KMS-11 (cell line): ENCODE measurements at regions not wholly inside any gene's neighbourhood (a gene's known extent, or its start where the extent isn't known, plus 50 kb on each side); places are given as distances from the start of the nearest gene placed in this dataset.

ENCODE experiments used
- H2AFZ ChIP-seq: fragments of 200-600 bp; sonication (generic); 2 replicates; pipeline ENCODE4 v1.6.1; 2016; ENCODE audit warnings: antibody characterized with exemption, mixed run types, low read depth
- H3K27ac ChIP-seq: fragments of 200-600 bp; sonication (generic); 2 replicates; pipeline ENCODE4 v1.6.1; 2016; ENCODE audit warnings: mild to moderate bottlenecking, mixed run types
- H3K27me3 ChIP-seq: fragments of 200-600 bp; sonication (generic); 2 replicates; pipeline ENCODE4 v1.6.1; 2017; ENCODE audit warnings: mild to moderate bottlenecking, low read depth, mixed run types, moderate library complexity; ENCODE audit not compliant: insufficient read depth
- H3K36me3 ChIP-seq: fragments of 200-600 bp; sonication (generic); 2 replicates; pipeline ENCODE4 v1.6.1; 2017; ENCODE audit warnings: mild to moderate bottlenecking, mixed run types; ENCODE audit not compliant: insufficient read depth
- H3K4me1 ChIP-seq: fragments of 200-600 bp; sonication (generic); 2 replicates; pipeline ENCODE4 v1.6.1; 2016; ENCODE audit warnings: mild to moderate bottlenecking, low read depth, mixed run types; ENCODE audit not compliant: poor library complexity, severe bottlenecking
- H3K4me2 ChIP-seq: fragments of 200-600 bp; sonication (generic); 2 replicates; pipeline ENCODE4 v1.7.0; 2016; ENCODE audit warnings: mild to moderate bottlenecking, mixed run types
- H3K4me3 ChIP-seq: fragments of 200-600 bp; sonication (generic); IDR thresholded peaks from 2 replicates; pipeline ENCODE4 v1.6.1; 2017; ENCODE audit warnings: low read depth, low read length, mixed read lengths; ENCODE audit not compliant: insufficient read depth
- H3K79me2 ChIP-seq: fragments of 200-600 bp; sonication (generic); 2 replicates; pipeline ENCODE4 v1.6.1; 2016; ENCODE audit warnings: low read depth, mixed run types; ENCODE audit not compliant: insufficient read depth
- H3K9ac ChIP-seq: fragments of 200-600 bp; sonication (generic); 2 replicates; pipeline ENCODE4 v1.6.1; 2016; ENCODE audit warnings: mild to moderate bottlenecking, mixed run types
- H4K20me1 ChIP-seq: fragments of 200-600 bp; sonication (generic); 2 replicates; pipeline ENCODE4 v1.6.1; 2016; ENCODE audit warnings: mild to moderate bottlenecking, mixed run types; ENCODE audit not compliant: insufficient read depth
- TF ChIP-seq, protein P1 (sequence below): fragments of 200-600 bp; sonication (generic); conservative IDR thresholded peaks from 2 replicates; pipeline ENCODE4 v1.6.1; 2017; ENCODE audit warnings: low read depth, mild to moderate bottlenecking, antibody characterized with exemption, low read length, moderate library complexity, mixed read lengths

DNA sequence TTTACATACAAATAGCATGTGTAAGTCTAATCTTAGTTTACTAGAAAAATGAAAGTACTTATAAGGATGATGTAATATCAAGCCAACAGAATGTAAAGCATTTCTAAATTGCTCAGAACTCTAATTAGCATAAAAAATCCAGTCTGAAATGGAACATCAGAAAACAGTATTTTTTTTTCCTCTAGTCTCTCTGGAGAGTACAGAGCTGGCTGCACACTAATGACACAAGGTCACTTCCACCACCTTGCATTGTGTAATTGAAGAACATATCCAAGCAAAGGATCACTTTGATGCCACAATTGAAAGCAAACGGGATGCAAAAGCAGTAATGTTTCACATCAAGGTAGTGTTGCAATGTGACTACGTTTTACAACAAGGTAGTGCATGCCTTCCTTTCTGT is 548.0 kb upstream of the LUZP2 start:
- Histone ChIP-seq H3K4me1 (no peaks in the 10 kb centered on the region), H3K4me2 (no peak overlapping the region), H4K20me1 (no peaks in the 10 kb centered on the region), H3K27me3 (no peaks in the 10 kb centered on the region), H3K9ac (no peak overlapping the region), H3K4me3 (no peak overlapping the region), H2AFZ (no peak overlapping the region), H3K79me2 (no peaks in the 10 kb centered on the region), H3K27ac (no peak overlapping the region), H3K36me3 (no peaks in the 10 kb centered on the region)
- TF ChIP-seq, protein P1, sequence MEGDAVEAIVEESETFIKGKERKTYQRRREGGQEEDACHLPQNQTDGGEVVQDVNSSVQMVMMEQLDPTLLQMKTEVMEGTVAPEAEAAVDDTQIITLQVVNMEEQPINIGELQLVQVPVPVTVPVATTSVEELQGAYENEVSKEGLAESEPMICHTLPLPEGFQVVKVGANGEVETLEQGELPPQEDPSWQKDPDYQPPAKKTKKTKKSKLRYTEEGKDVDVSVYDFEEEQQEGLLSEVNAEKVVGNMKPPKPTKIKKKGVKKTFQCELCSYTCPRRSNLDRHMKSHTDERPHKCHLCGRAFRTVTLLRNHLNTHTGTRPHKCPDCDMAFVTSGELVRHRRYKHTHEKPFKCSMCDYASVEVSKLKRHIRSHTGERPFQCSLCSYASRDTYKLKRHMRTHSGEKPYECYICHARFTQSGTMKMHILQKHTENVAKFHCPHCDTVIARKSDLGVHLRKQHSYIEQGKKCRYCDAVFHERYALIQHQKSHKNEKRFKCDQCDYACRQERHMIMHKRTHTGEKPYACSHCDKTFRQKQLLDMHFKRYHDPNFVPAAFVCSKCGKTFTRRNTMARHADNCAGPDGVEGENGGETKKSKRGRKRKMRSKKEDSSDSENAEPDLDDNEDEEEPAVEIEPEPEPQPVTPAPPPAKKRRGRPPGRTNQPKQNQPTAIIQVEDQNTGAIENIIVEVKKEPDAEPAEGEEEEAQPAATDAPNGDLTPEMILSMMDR: no peak

DNA sequence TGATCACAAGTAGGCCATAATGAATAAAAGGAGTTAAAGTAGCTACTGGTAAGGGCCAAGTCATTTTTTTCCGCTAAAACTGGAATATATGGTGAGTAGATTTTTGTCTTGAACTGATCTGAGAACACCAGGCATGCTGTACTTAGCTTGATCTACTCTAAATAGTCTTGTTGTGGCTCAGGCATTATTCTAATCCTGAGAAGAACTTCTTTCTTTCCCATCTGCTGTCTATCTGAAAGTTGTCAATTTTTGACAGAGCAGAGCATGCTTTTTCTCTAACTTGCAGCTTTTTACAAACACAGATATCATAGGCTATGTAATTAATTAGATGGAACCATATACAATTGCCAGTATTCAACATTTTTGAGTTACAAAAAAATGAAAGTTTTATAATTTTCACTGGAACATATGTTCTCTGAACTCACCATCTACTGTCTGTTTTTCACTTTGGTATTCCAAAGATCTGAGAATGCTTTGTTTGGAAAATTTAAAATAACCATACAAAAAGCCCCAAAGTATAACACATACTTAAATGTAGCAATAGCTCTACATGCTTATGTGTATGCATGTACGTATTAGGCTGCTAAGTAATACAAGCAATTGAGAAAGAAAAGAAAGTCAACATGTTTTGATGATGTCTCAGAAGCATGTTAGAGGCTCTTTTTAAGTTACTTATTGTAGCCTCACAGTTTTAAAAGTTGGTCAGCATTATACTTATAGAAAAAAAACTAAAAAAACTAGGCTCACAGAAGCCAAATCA is 542.7 kb upstream of the LUZP2 start:
- Histone ChIP-seq H4K20me1 (no peaks in the 10 kb centered on the region), H3K4me2 (no peak overlapping the region), H3K27ac (no peak overlapping the region), H3K4me3 (no peak overlapping the region), H3K79me2 (no peaks in the 10 kb centered on the region), H3K4me1 (no peaks in the 10 kb centered on the region), H3K36me3 (no peaks in the 10 kb centered on the region), H3K27me3 (no peaks in the 10 kb centered on the region), H2AFZ (no peak overlapping the region), H3K9ac (no peak overlapping the region)
- TF ChIP-seq, protein P1: no peak

DNA sequence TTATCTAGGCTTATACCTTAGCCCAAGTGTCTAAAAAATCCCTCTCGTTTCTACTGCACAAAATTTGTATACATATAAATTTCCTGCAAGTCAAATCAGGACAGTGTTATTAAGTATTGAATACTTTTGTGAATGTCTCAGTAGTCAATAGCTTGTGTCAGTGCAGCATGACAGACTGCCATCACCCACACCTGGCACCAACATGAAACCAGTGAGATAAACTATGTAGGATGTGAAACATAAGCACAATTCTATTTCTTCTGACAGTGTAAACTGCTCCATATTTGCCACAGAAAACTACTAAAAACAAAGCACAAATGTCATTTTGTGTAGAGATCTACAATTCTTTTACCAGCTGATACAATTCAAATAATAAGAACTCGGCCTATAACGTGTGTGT is 542.1 kb upstream of the LUZP2 start:
- Histone ChIP-seq H3K4me3 (no peak overlapping the region), H4K20me1 (no peaks in the 10 kb centered on the region), H3K27ac (no peak overlapping the region), H3K79me2 (no peaks in the 10 kb centered on the region), H3K4me2 (no peak overlapping the region), H3K4me1 (no peaks in the 10 kb centered on the region), H3K9ac (no peak overlapping the region), H3K36me3 (no peaks in the 10 kb centered on the region), H3K27me3 (no peaks in the 10 kb centered on the region), H2AFZ (no peak overlapping the region)
- TF ChIP-seq, protein P1: no peak

DNA sequence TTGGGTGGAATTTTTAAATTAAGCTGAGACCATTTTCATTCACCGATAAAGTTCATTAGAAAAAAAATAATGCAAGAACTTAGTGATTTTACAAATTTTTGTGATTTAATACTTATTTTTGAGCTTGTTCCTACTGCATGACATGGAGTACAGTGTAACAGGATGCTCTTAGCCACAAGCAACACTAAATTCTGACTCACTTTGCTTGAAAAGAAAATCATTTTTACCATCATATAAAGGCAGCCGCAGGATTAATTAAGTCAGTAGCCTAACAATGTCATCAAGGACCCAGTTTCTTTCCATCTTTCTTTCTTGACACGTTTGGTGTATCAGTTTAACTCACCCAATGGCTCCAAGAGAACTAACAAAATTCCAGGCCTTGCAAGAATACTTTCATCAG is 540.3 kb upstream of the LUZP2 start:
- TF ChIP-seq, protein P1: no peak
- Histone ChIP-seq H3K27ac (no peak overlapping the region), H3K4me1 (no peaks in the 10 kb centered on the region), H3K4me2 (no peak overlapping the region), H3K9ac (no peak overlapping the region), H3K79me2 (no peaks in the 10 kb centered on the region), H3K27me3 (no peaks in the 10 kb centered on the region), H2AFZ (no peak overlapping the region), H4K20me1 (no peaks in the 10 kb centered on the region), H3K4me3 (no peak overlapping the region), H3K36me3 (no peaks in the 10 kb centered on the region)
